ENCODE measurements at regions not wholly inside any gene's neighbourhood (a gene's known extent, or its start where the extent isn't known, plus 50 kb on each side); places are given as distances from the start of the nearest gene placed in this dataset.

- intact Hi-C loops (cut with DNase I; ENCODE audit: low total_unique reads): no loop called here
- Histone ChIP-seq H3K4me3 (no peak overlapping the region), H3K9me3 (no peaks in the 10 kb centered on the region), H3K4me1 (no peaks in the 10 kb centered on the region), H3K27ac (no peak overlapping the region), H3K36me3 (no peaks in the 10 kb centered on the region), H3K27me3 (replicated peaks in 1 of 7) (no peaks in the 10 kb centered on the region)
- 46 to 60% (median 56%) methylated on average over 1 of the region's 1 CpG for WGBS, 5 donors
- no peak for DNase-seq
- TF ChIP-seq, protein P1, sequence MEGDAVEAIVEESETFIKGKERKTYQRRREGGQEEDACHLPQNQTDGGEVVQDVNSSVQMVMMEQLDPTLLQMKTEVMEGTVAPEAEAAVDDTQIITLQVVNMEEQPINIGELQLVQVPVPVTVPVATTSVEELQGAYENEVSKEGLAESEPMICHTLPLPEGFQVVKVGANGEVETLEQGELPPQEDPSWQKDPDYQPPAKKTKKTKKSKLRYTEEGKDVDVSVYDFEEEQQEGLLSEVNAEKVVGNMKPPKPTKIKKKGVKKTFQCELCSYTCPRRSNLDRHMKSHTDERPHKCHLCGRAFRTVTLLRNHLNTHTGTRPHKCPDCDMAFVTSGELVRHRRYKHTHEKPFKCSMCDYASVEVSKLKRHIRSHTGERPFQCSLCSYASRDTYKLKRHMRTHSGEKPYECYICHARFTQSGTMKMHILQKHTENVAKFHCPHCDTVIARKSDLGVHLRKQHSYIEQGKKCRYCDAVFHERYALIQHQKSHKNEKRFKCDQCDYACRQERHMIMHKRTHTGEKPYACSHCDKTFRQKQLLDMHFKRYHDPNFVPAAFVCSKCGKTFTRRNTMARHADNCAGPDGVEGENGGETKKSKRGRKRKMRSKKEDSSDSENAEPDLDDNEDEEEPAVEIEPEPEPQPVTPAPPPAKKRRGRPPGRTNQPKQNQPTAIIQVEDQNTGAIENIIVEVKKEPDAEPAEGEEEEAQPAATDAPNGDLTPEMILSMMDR (IDR thresholded peaks at IDR 0.05 in 8 of 11, conservative IDR thresholded peaks at IDR 0.05 in 3 of 11): no peak
- TF ChIP-seq POLR2A (IDR thresholded peaks at IDR 0.05) (no peak), POLR2AphosphoS5 (IDR thresholded peaks at IDR 0.05) (no peak)
Measured at GRCh38 chr6:93954584-93954983, 535.2 kb upstream of the EPHA7 start.

DNA sequence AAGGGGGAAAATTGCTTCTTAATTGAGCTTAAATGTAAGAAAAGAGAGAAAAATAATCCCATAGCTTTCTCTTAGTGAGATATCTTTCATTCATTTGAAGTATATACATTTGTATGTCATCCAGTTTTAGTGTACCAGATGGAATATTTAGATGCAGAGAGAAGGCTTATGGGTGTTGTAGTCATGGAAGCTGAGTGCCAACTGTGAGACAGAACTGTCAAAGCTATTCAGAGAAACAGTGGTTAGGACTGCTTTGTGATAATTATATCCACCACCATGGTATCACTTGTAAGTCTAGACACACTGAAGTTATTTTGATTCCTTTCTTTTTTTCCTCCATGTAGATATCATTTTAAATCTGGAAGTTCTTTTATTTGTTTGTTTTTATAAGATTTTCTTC is 524.3 kb upstream of the EPHA7 start:
- Histone ChIP-seq H3K9me3 (no peaks in the 10 kb centered on the region), H3K27ac (no peak overlapping the region), H3K4me3 (no peak overlapping the region), H3K36me3 (no peaks in the 10 kb centered on the region), H3K4me1 (no peaks in the 10 kb centered on the region), H3K27me3 (replicated peaks in 1 of 7) (no peaks in the 10 kb centered on the region)
- TF ChIP-seq, protein P1 (IDR thresholded peaks at IDR 0.05 in 8 of 11, conservative IDR thresholded peaks at IDR 0.05 in 3 of 11): no peak
- no peak for TF ChIP-seq POLR2A (IDR thresholded peaks at IDR 0.05)
- no peak for TF ChIP-seq POLR2AphosphoS5 (IDR thresholded peaks at IDR 0.05)
- intact Hi-C loops (cut with DNase I; ENCODE audit: low total_unique reads): no loop called here
- DNase-seq: no peak

DNA sequence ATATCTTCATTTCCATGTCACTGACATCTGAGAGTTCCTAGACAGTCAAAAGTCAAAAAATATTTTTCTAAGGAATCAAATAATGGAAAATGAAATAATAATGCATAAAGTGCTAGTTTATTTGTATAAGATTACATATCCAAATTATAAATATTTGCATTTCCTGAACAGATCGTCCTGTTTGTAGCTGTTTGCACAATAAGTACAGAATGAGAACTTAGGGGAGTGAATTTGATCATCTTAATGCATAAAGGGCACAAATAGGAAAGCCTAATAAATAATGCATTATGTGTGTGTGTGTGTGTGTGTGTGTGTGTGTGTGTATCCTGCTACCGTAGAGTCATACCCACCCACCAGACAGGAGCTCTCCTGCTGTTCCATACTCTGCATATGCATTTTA is 521.0 kb upstream of the EPHA7 start:
- Histone ChIP-seq H3K36me3 (no peaks in the 10 kb centered on the region), H3K27me3 (replicated peaks in 1 of 7) (no peaks in the 10 kb centered on the region), H3K4me1 (no peaks in the 10 kb centered on the region), H3K9me3 (no peaks in the 10 kb centered on the region), H3K4me3 (no peak overlapping the region), H3K27ac (no peak overlapping the region)
- no peak for DNase-seq
- TF ChIP-seq, protein P1 (IDR thresholded peaks at IDR 0.05 in 8 of 11, conservative IDR thresholded peaks at IDR 0.05 in 3 of 11): no peak
- TF ChIP-seq POLR2A (IDR thresholded peaks at IDR 0.05) (no peak), POLR2AphosphoS5 (IDR thresholded peaks at IDR 0.05) (no peak)
- WGBS, 5 donors: 74 to 85% (median 75%) methylated on average over 2 of the region's 2 CpGs
- intact Hi-C loops (cut with DNase I; ENCODE audit: low total_unique reads): no loop called here

DNA sequence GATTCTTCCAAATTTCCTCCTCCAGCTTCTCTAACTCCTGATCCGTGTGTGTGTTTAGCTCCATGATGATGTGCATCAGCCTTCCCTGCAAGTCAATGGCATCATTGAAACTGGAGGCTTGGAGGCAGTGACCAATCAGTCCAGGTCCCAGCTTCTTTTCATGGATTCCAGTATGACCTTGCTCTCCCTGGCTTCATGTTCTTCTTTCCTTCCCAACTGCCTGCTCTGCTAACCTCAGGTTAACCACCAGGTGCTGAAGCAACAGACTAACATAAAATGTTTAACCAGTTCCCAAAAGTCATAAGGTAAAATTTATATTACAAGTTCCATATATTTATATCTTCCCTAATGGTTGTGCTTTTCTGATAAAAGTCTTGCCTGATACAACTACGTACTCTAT is 512.8 kb upstream of the EPHA7 start:
- WGBS, 5 donors: 52 to 85% (median 76%) methylated on average over 2 of the region's 2 CpGs
- Histone ChIP-seq H3K9me3 (no peaks in the 10 kb centered on the region), H3K4me1 (no peaks in the 10 kb centered on the region), H3K27ac (no peak overlapping the region), H3K27me3 (replicated peaks in 1 of 7) (no peaks in the 10 kb centered on the region), H3K36me3 (no peaks in the 10 kb centered on the region), H3K4me3 (no peak overlapping the region)
- intact Hi-C loops (cut with DNase I; ENCODE audit: low total_unique reads): no loop called here
- TF ChIP-seq POLR2A (IDR thresholded peaks at IDR 0.05) (no peak), POLR2AphosphoS5 (IDR thresholded peaks at IDR 0.05) (no peak)
- TF ChIP-seq, protein P1 (IDR thresholded peaks at IDR 0.05 in 8 of 11, conservative IDR thresholded peaks at IDR 0.05 in 3 of 11): no peak
- no peak for DNase-seq
